ENCODE measurements at regions not wholly inside any gene's neighbourhood (a gene's known extent, or its start where the extent isn't known, plus 50 kb on each side); places are given as distances from the start of the nearest gene placed in this dataset.

GRCh38 chr1:101546885-101547284 lies 310.1 kb downstream of the S1PR1 start:
- Histone ChIP-seq H3K79me2 (ENCODE audit: insufficient read depth, low read length) (no peaks in the 10 kb centered on the region), H3K9me3 (ENCODE audit: low read length) (no peaks in the 10 kb centered on the region), H3K4me2 (ENCODE audit: low read length) (no peak overlapping the region), H3K27me3 (ENCODE audit: insufficient read depth, low read length) (no peaks in the 10 kb centered on the region), H3K4me1 (ENCODE audit: insufficient read depth, low read length, severe bottlenecking) (no peaks in the 10 kb centered on the region), H2AFZ (ENCODE audit: low read length) (no peak overlapping the region), H3K9ac (ENCODE audit: low read length) (no peak overlapping the region), H3K36me3 (ENCODE audit: insufficient read depth, low read length) (no peaks in the 10 kb centered on the region), H3K9me2 (ENCODE audit: low read depth, low read length) (no peaks in the 10 kb centered on the region), H4K20me1 (ENCODE audit: insufficient read depth, low read length) (no peaks in the 10 kb centered on the region), H3K4me3 (ENCODE audit: low read depth, low read length, poor library complexity, severe bottlenecking) (no peak overlapping the region), H3F3A (ENCODE audit: insufficient read depth, low read length) (no peaks in the 10 kb centered on the region), H3K27ac (ENCODE audit: low read depth, low read length, poor library complexity, severe bottlenecking) (no peak overlapping the region)
- TF ChIP-seq EZH2 (IDR thresholded peaks at IDR 0.05; ENCODE audit: borderline replicate concordance, low read length) (no peak), CTCF (IDR thresholded peaks at IDR 0.05; ENCODE audit: low read length) (no peak)

DNA sequence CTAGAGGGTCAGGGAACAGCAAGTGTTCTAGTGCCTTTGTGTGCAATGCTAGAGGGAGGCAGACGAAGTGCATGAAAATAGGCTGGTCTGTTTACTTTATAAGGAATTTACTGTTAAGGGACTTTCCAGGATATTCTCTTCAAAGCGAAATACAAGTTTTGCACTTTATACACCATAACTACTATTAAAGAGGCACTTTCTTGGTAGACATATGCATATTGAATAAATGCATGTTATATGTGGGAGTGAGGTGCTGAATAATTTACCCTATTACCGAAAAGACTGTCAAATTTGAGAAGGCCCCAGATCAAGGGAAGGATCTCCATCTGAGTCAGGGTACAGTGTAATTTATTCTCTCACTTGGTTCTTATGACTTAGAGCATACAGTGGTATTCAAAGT lies 310.5 kb downstream of the S1PR1 start:
- Histone ChIP-seq H3K4me1 (ENCODE audit: insufficient read depth, low read length, severe bottlenecking) (no peaks in the 10 kb centered on the region), H3K79me2 (ENCODE audit: insufficient read depth, low read length) (no peaks in the 10 kb centered on the region), H3K4me2 (ENCODE audit: low read length) (no peak overlapping the region), H3K27me3 (ENCODE audit: insufficient read depth, low read length) (no peaks in the 10 kb centered on the region), H4K20me1 (ENCODE audit: insufficient read depth, low read length) (no peaks in the 10 kb centered on the region), H3K4me3 (ENCODE audit: low read depth, low read length, poor library complexity, severe bottlenecking) (no peak overlapping the region), H3K36me3 (ENCODE audit: insufficient read depth, low read length) (no peaks in the 10 kb centered on the region), H3K9me2 (ENCODE audit: low read depth, low read length) (no peaks in the 10 kb centered on the region), H3K9ac (ENCODE audit: low read length) (no peak overlapping the region), H3K27ac (ENCODE audit: low read depth, low read length, poor library complexity, severe bottlenecking) (no peak overlapping the region), H3K9me3 (ENCODE audit: low read length) (no peaks in the 10 kb centered on the region), H2AFZ (ENCODE audit: low read length) (no peak overlapping the region), H3F3A (ENCODE audit: insufficient read depth, low read length) (no peaks in the 10 kb centered on the region)
- TF ChIP-seq CTCF (IDR thresholded peaks at IDR 0.05; ENCODE audit: low read length) = no peak
- TF ChIP-seq EZH2 (IDR thresholded peaks at IDR 0.05; ENCODE audit: borderline replicate concordance, low read length) = no peak

DNA sequence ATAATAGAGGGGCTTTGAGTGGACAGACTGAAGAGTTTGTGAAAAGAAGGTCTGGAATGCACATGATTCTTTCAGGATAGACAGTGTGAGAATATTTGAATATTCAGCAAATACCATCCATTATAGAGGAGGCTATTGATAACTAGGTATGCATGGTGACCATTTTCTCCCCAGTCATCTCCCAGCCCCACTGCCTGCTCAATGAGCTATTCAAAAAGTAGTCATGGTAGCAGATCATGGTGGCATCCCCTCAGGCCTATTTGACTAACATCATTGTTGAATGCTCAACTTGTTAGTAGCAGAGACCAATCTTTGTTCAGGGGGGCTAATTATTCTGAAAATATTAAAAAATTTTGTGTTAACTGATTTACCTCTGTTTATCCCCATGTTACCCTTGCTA lies 311.6 kb downstream of the S1PR1 start:
- Histone ChIP-seq H3K9ac (ENCODE audit: low read length) (no peak overlapping the region), H2AFZ (ENCODE audit: low read length) (no peak overlapping the region), H3K27me3 (ENCODE audit: insufficient read depth, low read length) (no peaks in the 10 kb centered on the region), H3K4me2 (ENCODE audit: low read length) (no peak overlapping the region), H3K79me2 (ENCODE audit: insufficient read depth, low read length) (no peaks in the 10 kb centered on the region), H4K20me1 (ENCODE audit: insufficient read depth, low read length) (no peaks in the 10 kb centered on the region), H3K36me3 (ENCODE audit: insufficient read depth, low read length) (no peaks in the 10 kb centered on the region), H3K4me1 (ENCODE audit: insufficient read depth, low read length, severe bottlenecking) (no peaks in the 10 kb centered on the region), H3K9me2 (ENCODE audit: low read depth, low read length) (no peaks in the 10 kb centered on the region), H3K9me3 (ENCODE audit: low read length) (no peaks in the 10 kb centered on the region), H3K27ac (ENCODE audit: low read depth, low read length, poor library complexity, severe bottlenecking) (no peak overlapping the region), H3F3A (ENCODE audit: insufficient read depth, low read length) (no peaks in the 10 kb centered on the region), H3K4me3 (ENCODE audit: low read depth, low read length, poor library complexity, severe bottlenecking) (no peak overlapping the region)
- TF ChIP-seq CTCF (IDR thresholded peaks at IDR 0.05; ENCODE audit: low read length) (no peak), EZH2 (IDR thresholded peaks at IDR 0.05; ENCODE audit: borderline replicate concordance, low read length) (no peak)
